SIG-M5 (cell line): ENCODE measurements at regions not wholly inside any gene's neighbourhood (a gene's known extent, or its start where the extent isn't known, plus 50 kb on each side); places are given as distances from the start of the nearest gene placed in this dataset.

Experiments used
- DNase-seq: peaks from one replicate; lab custom pipeline; 2025; lab: John Stamatoyannopoulos, UW

DNA sequence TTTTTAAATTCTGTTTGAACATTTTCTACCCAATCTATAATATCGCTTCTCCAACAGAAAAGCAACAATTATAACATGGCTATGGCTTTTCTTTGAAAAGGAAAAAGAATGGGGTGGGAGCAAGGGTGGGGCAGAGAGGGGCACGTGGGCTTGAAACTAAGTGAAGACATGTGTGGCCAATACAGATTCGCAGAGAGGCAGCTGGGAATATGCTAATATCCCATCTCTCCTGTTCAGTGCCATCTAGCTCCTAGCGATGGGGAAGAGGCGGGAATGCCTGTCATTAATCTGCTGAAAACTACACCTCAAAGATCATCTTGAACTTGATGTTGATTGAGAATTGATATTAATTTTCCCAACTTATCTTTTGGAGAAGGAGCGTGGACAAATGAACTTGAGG lies 65.5 kb upstream of the ITGA6 start:
- DNase-seq: no peak

DNA sequence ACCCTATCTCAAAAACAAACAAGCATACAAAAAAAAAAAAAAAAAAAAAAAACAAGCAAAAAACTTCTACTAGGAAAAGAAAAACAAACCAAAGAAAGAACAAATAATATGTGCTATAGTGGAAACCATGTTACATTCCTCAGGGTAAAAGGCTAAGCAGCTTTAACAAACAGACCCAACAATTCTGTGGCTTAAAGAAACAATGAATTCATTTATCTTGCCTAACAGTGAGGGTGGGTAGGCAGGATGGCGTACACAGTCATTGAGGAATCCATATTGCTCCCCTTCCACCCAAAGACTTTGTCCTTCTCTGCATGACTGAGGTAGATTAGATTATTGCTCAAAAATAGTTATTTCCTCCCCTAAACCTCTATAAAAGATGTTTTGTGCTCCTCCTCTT lies 63.1 kb upstream of the ITGA6 start:
- DNase-seq: no peak

DNA sequence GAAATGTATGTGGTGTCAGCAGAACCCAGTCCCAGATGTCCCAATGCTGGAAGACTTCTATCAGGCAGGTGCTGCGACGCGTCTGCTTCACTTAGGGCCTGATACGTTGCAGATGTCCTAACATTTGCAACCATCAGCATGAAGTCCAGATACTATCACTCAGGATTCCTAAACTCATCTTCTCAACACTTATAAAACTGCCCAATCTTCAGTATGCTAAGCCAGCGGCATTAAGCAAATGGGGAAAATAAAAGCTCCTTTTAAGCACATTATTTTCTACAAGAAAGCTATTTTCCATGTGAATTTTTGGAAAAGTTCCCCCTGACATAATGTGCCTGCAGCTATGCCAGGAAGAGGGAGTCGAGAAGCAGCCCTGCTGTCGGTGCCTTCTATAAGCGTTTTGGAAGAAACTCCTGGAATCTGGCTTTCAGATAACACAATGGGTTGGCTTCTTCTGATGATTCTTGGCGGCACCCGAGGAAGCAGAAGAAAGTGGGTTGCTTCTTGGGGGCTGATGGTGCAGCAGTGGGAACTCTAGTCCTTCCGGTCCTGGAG lies 60.7 kb upstream of the ITGA6 start:
- DNase-seq: no peak

GRCh38 chr2:172370821-172371455 lies 56.4 kb upstream of the ITGA6 start:
- DNase-seq: no peak

DNA sequence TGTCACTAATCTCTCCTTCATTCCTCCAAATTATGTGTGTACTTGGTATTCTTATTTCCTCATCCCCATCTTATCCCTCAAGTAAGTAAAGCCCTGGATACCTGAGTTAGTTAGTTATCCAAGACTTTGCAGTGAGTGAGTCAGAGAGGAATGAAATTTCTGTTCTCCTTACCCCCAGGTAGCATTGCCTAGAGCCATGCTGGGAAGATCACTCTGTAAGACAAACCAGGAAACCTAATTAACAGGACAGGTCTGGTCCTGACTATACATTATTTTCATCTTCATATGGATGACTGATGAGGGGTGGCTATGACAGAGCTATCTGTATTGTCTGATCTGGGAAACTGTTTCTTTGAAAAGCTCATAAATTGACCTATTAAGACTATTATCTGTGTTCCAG lies 55.0 kb upstream of the ITGA6 start:
- DNase-seq: no peak

- no peak for DNase-seq
Measured at GRCh38 chr2:172373076-172373475, 54.3 kb upstream of the ITGA6 start.

DNA sequence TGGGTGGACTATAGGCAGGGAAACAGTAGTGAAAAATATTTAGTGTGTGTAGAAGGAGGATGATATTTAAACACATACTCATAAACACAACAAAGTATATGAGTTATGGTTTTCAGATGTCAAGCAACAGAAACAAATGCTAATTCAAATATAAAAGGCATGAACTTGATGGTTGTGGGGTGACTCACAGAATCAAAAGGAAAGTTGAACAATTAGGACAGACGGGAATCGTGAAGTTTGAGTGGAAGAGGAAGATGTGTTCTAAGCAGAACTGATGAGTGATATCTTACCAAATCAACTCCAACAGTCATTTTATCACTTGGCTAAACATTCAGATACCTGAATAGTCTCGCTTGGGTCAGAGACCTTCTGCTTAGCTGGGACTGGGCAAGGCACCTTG lies 53.6 kb upstream of the ITGA6 start:
- no peak for DNase-seq

DNA sequence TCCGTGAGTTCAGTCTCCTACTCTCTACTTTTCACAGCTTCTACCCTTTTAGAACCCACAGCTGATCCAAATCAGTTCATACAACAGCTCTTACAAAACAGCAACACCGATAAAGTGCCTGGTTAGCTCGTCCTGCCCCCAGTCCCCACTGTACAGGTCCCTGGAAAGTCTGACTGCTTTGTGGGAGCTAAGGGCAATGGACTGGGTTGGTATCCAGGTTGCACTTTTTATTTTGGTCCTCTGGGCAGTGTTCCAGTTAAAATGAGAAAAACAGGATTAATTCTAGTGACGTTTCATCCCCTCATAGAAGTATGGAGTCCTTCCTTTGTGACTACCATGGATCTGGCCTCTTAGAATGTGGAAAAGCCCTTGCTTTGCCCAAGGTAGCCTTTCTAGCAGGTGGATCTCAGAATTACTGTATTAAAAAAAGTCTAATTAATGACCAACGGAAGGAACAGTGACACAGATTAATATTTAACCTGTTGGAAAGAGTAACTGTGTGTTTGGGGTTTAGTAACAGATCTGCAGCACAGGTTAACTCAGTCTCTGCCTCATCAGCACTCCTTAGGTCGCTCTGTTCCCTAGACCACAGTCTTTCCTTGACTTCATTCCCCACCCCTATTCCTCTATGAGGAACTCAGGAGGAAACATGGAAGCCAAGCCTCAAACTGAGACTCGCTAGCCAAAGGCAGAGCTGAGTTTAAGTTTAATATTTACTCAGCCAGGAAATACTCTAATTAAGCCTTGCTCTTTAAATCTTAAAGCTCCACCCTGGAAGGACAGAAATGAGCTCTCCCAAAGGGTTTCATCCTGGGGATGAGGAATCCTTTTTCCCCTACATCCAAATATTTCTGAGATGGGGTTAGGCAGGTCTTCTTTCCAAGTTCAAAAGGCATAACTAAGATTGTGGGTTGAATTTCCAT lies 52.8 kb upstream of the ITGA6 start:
- DNase-seq: no peak

GRCh38 chr2:172375251-172375650 lies 52.1 kb upstream of the ITGA6 start:
- DNase-seq: no peak

- no peak for DNase-seq
Measured at GRCh38 chr2:172376016-172376415, 51.4 kb upstream of the ITGA6 start.

- DNase-seq: no peak
Measured at GRCh38 chr2:172376505-172377125, 50.8 kb upstream of the ITGA6 start.

- DNase-seq: no peak
Measured at GRCh38 chr2:172377408-172377807, 50.0 kb upstream of the ITGA6 start.
